ENCODE measurements at regions not wholly inside any gene's neighbourhood (a gene's known extent, or its start where the extent isn't known, plus 50 kb on each side); places are given as distances from the start of the nearest gene placed in this dataset.

DNA sequence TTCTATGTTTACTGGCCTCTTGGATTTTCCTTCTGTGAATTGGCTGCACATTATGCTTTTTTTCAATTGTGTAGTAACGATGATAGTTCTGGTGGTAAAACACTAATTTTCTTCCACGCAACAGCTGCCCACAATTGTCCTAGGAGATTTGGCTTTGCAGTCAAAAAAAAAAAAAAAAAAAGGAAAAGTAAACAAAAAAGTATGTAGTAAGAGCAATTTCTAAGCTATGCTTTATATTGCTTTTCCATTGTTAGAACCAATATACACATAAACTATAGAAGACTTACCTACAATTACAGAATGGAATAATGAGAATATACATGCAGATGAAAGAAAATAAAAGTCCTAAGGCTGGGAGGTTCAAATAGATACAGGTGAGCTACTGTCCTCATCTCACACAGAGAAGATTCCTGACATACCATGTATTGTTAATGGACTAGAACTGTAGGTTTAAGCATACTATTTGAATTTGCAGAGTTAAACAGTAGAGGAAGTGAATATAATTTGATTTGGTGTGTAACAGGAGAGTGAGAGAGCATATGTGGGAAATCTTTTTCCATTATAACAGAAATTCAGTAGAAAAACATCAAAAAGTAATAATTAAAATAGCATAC lies 976.2 kb downstream of the RAB28 start:
- TF ChIP-seq EZH2phosphoT487 (IDR thresholded peaks at IDR 0.05; ENCODE audit: borderline replicate concordance) (no peak), CBX3 (IDR thresholded peaks at IDR 0.05; ENCODE audit: low read depth) (no peak), ATF3 (IDR thresholded peaks at IDR 0.05) (no peak), POLR2A (IDR thresholded peaks at IDR 0.05; ENCODE audit: borderline replicate concordance, extremely low read depth, insufficient read depth, insufficient read length) (no peak), JUND (IDR thresholded peaks at IDR 0.05) (no peak), EZH2 (IDR thresholded peaks at IDR 0.05) (no peak), ELF1 (IDR thresholded peaks at IDR 0.05; ENCODE audit: borderline replicate concordance, low read depth) (no peak)
- TF ChIP-seq, protein P1, sequence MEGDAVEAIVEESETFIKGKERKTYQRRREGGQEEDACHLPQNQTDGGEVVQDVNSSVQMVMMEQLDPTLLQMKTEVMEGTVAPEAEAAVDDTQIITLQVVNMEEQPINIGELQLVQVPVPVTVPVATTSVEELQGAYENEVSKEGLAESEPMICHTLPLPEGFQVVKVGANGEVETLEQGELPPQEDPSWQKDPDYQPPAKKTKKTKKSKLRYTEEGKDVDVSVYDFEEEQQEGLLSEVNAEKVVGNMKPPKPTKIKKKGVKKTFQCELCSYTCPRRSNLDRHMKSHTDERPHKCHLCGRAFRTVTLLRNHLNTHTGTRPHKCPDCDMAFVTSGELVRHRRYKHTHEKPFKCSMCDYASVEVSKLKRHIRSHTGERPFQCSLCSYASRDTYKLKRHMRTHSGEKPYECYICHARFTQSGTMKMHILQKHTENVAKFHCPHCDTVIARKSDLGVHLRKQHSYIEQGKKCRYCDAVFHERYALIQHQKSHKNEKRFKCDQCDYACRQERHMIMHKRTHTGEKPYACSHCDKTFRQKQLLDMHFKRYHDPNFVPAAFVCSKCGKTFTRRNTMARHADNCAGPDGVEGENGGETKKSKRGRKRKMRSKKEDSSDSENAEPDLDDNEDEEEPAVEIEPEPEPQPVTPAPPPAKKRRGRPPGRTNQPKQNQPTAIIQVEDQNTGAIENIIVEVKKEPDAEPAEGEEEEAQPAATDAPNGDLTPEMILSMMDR (IDR thresholded peaks at IDR 0.05 in 2 of 3, conservative IDR thresholded peaks at IDR 0.05 in 1 of 3; ENCODE audit: borderline replicate concordance in 1 of 3, insufficient read depth in 1 of 3, low read depth in 2 of 3, low read length in 2 of 3): no peak
- TF ChIP-seq, protein P2, sequence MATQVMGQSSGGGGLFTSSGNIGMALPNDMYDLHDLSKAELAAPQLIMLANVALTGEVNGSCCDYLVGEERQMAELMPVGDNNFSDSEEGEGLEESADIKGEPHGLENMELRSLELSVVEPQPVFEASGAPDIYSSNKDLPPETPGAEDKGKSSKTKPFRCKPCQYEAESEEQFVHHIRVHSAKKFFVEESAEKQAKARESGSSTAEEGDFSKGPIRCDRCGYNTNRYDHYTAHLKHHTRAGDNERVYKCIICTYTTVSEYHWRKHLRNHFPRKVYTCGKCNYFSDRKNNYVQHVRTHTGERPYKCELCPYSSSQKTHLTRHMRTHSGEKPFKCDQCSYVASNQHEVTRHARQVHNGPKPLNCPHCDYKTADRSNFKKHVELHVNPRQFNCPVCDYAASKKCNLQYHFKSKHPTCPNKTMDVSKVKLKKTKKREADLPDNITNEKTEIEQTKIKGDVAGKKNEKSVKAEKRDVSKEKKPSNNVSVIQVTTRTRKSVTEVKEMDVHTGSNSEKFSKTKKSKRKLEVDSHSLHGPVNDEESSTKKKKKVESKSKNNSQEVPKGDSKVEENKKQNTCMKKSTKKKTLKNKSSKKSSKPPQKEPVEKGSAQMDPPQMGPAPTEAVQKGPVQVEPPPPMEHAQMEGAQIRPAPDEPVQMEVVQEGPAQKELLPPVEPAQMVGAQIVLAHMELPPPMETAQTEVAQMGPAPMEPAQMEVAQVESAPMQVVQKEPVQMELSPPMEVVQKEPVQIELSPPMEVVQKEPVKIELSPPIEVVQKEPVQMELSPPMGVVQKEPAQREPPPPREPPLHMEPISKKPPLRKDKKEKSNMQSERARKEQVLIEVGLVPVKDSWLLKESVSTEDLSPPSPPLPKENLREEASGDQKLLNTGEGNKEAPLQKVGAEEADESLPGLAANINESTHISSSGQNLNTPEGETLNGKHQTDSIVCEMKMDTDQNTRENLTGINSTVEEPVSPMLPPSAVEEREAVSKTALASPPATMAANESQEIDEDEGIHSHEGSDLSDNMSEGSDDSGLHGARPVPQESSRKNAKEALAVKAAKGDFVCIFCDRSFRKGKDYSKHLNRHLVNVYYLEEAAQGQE (IDR thresholded peaks at IDR 0.05; ENCODE audit: low read depth): no peak
